ENCODE measurements at regions not wholly inside any gene's neighbourhood (a gene's known extent, or its start where the extent isn't known, plus 50 kb on each side); places are given as distances from the start of the nearest gene placed in this dataset.
A peak's percentile ranks its signal among the peaks of the same experiment; 100 is the strongest.

DNA sequence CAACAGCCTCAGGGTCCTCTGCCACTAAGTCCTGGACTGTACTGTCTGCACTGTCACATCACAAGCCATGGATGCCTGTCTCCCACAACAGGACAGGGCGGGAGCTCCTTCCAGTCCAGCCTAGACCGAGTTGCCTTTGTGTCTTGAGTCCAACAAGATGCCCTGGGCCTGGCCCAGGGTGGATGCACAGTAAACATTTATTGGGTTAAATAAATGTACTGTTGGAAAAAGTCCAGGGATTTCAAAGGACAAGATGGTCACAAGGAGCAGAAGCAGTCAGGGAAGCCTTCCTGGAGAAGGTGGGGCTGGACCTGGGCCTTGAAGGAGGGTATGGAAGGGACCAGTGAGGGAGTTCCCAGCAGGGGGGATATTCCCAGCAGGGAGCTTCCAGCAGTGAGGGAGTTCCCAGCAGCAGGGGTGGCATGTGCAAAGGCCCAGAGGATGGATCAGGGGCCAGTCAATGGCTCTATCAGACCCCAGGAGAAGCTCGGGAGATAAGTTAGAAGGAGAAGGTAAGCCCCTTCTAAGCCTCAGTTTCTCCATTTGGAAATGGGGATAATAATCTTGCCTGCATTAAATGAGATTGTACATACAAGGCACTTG lies 72.7 kb upstream of the NEURL1B start:
- DNase-seq, result no peak

GRCh38 chr5:172567843-172568242 lies 73.2 kb upstream of the NEURL1B start:
- DNase-seq, result no peak

DNA sequence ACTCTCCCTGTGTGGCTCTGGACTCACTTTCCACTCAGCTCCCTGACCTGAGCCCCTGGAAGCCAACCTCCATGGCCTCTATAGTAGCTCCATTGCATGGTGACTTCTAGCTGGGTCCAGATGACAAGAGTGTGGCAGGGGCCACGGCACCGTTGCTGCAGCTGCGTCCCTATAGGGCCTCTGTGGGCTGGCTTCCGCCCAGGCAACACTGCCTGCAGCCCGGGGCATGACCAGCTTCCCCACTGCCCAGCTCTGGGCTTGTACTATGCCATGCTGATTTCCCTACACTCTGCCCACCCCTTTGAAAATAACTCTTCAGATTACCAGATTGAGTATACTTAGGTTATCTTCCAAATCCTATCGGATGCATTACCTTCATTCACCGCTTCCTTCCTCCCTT lies 73.8 kb upstream of the NEURL1B start:
- no peak for DNase-seq

DNA sequence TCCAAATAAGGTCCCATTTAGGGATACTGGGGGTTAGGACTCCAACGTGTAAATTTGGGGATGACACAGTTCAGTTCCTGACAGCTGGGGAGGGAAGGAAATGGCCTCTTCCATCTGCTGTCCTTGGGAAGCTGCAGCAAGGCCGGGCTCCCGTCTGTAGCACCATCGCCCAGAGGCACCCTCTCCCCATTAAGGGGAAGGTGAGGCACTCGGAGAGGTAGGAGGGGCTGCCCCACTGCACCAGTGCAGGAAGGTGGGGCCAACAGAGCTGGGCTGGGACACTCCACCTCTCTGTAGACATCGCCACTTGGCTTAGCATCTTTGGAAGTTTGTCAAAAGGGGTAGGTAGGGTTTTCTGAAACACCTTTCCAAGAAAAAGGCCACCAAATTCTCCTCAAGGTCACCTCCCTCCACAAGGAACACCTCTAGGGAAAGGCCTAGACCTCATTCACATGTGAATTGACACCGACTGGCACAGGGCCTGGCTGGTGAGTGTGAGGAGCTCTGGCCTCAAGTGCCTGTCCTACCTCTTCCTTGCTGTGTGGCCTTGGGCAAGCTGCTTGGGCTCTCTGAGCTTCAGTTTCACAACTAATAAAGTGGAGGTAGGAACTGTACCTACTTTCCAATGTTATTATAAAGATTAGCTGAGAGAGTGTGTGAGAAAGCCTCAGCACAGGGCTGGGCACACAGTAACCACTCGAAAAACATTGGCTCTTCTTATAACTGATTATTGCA lies 75.0 kb upstream of the NEURL1B start:
- DNase-seq, result no peak

DNA sequence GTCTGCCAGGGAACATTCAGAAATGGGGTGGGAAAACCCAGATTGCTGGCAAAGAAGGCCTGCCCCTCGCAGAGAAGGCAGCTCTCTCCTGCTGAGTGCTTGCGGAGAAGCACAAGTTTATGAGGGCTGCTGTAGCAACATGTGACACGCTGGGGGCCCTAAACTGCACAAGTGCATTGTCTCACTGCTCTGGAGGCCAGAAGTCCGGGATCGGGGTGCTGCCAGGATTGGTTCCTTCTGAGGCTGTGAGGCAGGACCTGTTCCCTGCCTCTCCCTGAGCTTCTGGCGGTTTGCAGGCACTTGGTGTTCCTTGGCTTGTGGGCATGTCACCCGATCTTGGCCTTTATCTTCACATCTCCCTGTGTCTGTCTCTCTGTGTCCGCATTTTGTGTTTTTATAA lies 75.6 kb upstream of the NEURL1B start:
- DNase-seq, result no peak

GRCh38 chr5:172564883-172565282 lies 76.2 kb upstream of the NEURL1B start:
- no peak for DNase-seq

- DNase-seq, result peak; percentile 32 to 65
Measured at GRCh38 chr5:172564188-172564587, 76.9 kb upstream of the NEURL1B start.

DNA sequence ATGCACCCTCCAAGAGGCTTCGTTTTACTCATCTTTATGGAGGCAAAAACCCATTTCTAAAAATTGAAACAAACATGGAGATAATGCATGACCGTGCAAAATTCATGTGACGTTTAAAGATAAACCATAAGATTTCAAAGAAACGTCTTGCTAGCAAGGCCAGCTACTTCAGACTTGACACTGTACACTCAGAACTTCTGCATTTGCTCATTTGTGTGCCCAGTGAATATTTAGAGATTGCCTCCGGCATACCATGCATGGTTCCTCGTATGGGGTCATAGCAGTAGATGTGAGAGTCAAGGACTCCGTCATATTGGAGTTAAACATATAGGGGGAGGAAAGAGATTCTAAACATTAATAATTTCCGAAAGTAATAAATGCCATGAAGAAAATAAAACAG lies 78.6 kb upstream of the NEURL1B start:
- no peak for DNase-seq

GRCh38 chr5:172561151-172561550 lies 79.9 kb upstream of the NEURL1B start:
- no peak for DNase-seq

GRCh38 chr5:172559004-172559932 lies 81.8 kb upstream of the NEURL1B start:
- DNase-seq, result no peak

- no peak for DNase-seq
Measured at GRCh38 chr5:172558076-172558976, 82.7 kb upstream of the NEURL1B start.

DNA sequence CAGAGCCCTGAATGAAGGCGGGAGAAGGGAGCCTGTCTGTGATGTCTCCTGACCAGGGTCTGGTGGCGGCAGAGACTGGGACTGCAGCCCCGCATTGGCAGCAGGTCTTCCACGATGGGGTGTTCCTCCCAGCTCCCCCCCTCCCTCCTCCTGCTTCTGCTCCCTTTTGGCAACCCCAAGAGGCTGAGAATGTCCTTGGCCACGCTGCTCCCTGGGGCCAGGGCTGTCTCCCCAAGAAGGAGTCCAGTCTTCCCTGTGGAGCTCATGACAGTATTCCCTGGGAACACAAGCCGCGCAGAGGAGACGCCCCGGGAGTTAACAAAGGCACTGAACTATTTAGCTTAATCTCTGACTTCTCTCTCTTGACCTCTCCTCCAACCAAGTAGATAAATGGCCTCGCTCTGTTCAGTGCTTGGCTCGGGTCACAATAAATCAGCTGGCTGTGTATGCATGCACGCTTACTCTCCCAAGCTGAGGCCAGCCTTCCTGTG lies 84.0 kb upstream of the NEURL1B start:
- no peak for DNase-seq

DNA sequence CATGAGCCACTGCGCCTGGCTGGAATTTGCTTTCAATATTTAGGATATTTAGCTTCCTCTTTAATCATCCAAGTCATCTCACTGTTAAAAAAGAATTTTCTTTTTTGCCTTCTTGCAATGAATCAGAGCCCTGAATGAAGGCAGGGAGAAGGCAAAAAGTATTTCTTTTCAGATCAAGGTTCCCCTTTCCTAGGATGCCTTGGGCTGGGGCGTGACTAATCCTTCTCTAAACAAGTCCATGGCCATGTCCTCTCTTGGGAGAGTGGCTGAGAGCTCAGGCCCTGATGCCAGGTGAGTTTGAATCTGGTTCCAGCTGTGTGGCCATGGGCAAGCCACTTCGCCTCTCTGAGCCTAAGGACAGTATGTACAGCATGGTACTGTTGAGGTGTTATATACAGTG lies 84.8 kb upstream of the NEURL1B start:
- DNase-seq, result no peak

- DNase-seq, result no peak
Measured at GRCh38 chr5:172554562-172554961, 86.5 kb upstream of the NEURL1B start.

- DNase-seq, result peak; percentile 59 to 77
Measured at GRCh38 chr5:172553903-172554302, 87.2 kb upstream of the NEURL1B start.

GRCh38 chr5:172553167-172553566 lies 87.9 kb upstream of the NEURL1B start:
- DNase-seq, result no peak

- DNase-seq, result no peak
Measured at GRCh38 chr5:172550996-172551395, 90.1 kb upstream of the NEURL1B start.

GRCh38 chr5:172550096-172550765 lies 90.8 kb upstream of the NEURL1B start:
- no peak for DNase-seq

DNA sequence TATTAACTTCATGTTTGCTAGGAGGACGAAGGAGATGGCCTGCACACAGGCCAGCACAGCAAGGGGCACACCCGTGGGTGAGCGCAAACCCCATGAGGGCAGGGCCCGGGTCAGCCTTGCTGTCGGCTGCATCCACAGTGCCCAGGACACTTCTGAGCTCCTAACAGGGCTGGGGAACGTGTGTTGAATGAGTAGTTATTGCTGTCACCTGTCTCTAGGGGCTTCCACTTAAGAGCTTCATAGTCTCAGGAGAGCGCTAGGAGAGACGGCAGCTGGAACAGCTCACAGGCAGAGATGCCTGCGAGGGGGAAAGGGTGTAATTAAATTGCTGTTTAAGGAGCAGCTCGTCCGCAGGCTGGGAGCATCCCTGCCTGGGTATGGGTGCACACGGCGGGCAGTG lies 91.4 kb upstream of the NEURL1B start:
- DNase-seq, result no peak

GRCh38 chr5:172548981-172549687 lies 91.9 kb upstream of the NEURL1B start:
- DNase-seq, result no peak

- DNase-seq, result peak; percentile 35 to 36
Measured at GRCh38 chr5:172548311-172548731, 92.7 kb upstream of the NEURL1B start.
